OCI-LY1 (cell line): ENCODE measurements at regions not wholly inside any gene's neighbourhood (a gene's known extent, or its start where the extent isn't known, plus 50 kb on each side); places are given as distances from the start of the nearest gene placed in this dataset.

ENCODE experiments used
- CTCF ChIP-seq: fragments of 200-600 bp; sonication (generic), shearing (Covaris generic); IDR thresholded peaks from 2 replicates; pipeline ENCODE4 v1.5.1; 2017; ENCODE audit warnings: mild to moderate bottlenecking, antibody characterized with exemption, low read length, moderate library complexity, mixed read lengths
- EZH2 ChIP-seq: fragments of 200-600 bp; sonication (generic), shearing (Covaris generic); IDR thresholded peaks from 2 replicates; pipeline ENCODE4 v1.8.0; 2017; ENCODE audit warnings: borderline replicate concordance, mixed run types, mild to moderate bottlenecking, antibody characterized with exemption, low read length, moderate library complexity, mixed read lengths

- no peak for TF ChIP-seq CTCF
- TF ChIP-seq EZH2, result no peak
Observed at GRCh38 chr5:85929713-85930112, 688.0 kb upstream of the COX7C start.
